SKM-1 treated with dmso at 0.1 percent for 144 hours (cell line): ENCODE measurements at regions not wholly inside any gene's neighbourhood (a gene's known extent, or its start where the extent isn't known, plus 50 kb on each side); places are given as distances from the start of the nearest gene placed in this dataset.

ENCODE experiments used
- DNase-seq: peaks from one replicate; lab custom pipeline; 2025; ENCODE audit not compliant: unreplicated experiment; lab: John Stamatoyannopoulos, UW

DNA sequence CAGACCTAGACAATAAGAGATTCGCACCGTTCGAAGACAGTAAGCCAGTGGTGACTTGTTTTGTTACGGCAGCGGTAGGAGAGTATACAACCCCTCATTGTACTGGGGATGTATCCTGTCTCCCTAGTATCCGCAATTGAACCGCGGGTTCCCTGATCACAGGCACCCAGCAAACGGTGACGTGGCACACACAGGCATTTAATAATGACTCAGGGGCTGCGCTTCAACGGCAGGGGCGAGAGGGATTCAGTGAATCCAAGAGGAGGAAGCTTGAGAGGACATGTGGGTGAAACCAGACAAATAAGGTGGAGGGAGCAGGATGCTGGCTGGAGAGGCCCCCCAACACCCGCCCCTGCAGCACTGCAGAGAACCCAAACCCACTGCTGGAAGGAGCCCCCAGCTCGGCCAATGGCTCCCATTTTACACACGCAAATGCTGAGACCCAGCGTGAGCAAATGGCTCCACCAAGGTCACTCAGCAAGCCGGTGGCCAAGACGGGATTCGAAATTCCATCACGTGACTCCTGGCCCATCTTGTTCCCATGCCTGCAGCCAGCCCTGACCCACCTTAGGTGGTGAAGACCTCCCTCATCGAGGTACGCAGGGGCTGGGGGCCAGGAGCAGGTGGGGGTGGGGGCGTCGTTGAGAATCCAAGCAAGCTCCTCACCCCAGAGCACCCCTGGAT, 149.9 kb downstream of the SYF2 start:
- DNase-seq, result no peak

DNA sequence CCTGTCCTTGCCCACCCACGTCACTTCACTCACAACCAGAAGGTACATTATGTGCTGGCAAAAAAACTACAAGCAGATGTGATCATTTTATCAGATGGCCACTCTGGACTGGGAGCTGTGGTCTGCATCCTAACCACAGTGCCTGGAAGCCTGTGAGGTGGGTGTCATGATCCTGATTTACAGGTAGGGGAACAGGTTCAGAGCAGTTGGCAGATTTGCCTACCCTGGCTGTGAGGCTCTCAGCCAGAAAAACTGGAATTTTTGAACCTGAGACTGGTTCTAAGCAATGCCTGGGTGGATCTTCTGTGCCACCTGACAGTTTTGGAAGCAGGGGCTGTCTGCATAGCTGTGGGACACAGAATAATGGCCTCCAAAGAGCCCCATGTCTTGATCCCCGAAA, 150.8 kb downstream of the SYF2 start:
- DNase-seq, result no peak

DNA sequence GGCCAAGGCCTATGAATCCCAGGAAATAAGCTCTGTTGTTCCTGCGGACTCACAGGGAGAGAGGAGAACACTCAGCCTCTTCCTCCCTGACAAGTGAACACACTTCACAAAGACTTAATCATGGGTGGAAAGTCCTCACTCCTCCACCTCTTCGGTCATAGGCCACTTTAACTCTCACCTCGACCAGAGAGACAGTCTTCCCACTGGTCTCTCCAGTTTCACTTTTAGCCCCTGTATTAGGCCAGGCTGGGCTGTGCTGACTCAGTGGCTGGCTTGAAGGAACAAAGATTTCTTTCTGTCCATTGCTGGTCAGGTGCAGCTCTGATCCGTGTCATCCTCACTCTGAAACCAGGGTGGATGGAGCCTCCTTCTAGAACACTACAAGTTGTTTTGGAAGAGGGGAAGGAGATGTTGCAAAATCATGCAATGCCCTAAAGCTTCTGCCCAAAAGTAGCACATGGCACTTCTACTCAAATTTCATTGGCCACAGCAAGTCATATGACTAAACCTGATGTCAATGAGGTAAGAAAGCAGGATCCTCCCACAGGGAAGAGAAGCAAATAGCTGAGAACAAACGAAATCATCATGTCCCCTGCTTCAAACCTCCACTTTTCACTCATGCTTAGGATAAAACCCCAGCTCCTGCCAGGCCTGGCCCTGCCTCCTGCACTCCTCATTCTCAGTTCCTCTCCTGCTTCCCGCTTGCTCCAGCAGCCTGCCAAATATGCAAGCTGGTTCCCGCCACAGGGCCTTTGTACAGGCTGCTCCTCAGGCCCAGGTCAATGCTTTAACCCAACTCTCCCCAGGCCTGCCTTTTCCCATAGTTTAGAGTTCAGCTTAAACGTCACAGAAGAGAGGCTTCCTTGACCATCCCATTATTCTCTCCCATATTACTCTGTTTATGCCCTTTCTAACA, 150.5 kb upstream of the RUNX3 start:
- peak; percentile 68 for DNase-seq

DNA sequence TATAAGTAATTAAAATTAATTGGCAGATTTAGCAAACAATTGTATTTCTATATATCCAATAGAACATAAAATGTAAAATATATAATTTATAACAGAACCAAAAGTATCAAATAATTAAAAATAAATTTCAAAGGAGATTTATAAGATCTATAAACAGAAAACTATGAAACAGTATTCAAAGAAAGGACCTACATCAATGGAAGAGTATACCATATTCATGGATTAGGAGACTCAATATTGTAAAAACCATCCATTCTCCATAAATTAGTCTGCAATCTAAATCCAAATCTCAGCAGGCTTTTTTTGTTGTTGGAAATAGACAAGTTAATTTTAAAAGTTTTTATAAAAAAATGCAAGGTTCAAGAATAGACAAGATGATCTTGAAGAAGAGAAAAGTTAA, 149.0 kb upstream of the RUNX3 start:
- no peak for DNase-seq

DNA sequence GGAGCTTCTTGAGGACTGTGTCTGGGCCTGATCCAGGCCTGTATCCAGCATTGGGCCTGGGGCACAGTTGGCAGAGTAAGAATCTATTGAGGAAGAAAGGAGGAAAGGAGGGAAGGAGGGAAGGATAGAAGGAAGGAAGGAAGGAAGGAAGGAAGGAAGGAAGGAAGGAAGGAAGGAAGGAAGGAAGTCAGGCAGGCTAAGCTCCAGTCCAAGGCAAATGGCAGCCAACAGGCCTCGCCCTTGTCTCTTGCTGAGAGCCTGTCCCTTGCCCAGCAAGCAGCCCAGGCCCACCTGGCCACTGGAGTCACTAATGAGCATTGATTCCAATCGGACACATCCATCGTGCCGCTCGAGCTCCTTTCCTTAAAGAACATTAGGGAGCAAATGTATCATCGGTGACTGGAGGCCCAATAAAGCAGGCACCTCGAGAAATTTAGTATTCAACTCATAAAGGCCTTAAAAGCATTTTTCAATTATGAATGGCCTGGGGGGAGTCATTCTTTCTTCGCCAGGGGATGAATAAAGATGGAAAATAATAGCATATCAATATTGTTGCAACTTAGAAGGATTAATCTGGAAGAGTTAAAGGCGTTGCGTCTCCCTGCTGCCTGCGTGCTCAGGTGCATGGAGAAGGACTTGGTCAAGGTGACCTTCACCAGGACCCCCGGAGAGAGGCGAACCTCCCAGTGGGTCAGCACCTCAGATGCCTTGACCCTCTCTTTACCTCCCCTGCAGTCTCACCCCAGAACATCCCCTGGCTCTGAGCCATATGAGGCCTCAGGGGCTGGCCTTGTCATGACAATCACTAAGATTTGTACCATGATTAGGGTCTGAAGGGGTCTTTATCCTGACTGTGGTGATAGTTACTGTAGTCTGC, 144.5 kb upstream of the RUNX3 start:
- DNase-seq, result no peak

DNA sequence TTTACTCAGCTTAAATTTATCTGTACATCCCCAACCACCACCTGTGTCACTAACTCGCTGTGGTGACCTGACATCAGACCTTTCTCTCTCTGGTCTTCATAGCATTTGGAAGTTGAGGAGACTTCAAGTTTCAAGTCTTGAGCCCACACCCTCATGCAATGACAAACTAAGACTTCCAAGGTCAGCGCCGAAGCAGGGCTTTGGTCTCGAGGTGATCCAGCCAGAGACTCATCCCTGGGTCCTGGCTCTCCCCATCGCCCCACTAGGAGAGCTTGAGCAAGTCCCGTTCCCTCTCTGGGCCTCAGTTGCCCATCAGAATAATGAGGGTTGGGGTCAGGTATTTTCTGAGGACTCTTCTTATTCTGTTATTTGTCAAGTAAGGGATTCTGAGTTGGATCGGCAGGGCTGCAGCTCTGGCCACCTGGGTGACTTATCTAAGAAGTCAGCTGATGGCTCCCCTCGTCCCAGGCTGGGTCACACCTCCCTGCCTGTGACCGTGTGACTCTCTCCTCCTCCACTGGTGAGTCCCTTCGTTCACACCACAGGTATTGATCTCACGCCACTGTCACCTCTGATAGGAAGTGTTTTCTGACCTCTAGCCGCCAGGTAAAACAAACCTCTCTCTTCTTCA, 143.7 kb upstream of the RUNX3 start:
- DNase-seq, result no peak

DNA sequence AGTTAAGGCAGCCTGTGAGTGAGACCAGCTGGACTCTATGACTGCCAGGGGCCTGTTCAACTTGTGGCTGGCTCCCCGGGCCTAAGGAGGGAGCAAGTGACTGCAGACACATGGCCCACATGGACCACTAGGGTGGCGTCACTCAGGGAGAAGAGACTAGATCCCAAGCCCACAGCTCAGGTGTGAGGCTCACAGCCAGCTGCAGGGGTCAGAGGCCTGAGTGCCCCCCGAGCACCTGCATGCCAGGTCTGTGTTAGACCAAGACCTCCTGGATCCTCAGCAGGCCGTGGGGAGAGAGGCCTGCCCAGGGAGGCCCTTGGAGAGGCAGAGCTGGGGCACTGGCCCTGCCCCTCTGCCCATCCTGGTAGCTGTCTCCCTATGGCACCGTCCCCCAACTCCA, 142.4 kb upstream of the RUNX3 start:
- DNase-seq, result no peak

DNA sequence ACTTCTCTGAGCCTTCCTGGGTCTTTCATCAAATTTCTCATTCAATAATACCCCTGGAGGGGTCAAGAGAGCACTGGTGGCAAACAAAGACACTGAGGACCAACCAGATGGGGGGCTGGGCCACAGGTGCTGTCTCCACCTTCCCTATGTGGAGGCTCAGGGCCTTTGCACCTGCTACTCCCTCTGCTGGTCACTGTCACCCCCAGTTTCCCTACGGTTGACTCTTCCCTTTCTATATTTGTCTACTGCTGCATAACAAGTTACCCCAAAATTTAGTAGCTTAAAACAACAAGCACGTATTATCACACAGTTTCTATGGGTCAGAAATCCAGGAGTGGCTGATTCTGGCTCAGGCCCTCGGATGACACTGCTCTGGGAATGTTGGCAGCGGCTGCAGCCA, 138.8 kb upstream of the RUNX3 start:
- DNase-seq, result no peak

DNA sequence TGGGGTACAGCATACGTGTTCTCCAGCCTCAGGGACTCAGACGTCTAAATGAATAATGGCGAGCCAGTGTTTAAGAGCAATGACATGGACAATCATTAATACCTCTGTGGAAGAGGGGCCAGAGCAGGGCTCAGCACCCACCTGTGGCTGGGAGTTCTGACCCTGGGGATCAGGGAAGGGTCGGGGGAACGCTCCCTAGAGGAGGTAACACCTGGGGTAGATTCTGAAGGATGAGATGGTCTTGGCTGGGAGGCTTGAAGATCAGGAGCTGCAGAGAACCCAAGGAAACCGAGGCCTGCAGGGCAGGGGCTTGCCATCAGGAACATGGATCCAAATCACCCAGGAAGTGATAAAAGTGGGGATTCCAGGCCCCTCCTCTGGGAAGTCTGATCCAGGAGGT, 138.2 kb upstream of the RUNX3 start:
- DNase-seq, result no peak

DNA sequence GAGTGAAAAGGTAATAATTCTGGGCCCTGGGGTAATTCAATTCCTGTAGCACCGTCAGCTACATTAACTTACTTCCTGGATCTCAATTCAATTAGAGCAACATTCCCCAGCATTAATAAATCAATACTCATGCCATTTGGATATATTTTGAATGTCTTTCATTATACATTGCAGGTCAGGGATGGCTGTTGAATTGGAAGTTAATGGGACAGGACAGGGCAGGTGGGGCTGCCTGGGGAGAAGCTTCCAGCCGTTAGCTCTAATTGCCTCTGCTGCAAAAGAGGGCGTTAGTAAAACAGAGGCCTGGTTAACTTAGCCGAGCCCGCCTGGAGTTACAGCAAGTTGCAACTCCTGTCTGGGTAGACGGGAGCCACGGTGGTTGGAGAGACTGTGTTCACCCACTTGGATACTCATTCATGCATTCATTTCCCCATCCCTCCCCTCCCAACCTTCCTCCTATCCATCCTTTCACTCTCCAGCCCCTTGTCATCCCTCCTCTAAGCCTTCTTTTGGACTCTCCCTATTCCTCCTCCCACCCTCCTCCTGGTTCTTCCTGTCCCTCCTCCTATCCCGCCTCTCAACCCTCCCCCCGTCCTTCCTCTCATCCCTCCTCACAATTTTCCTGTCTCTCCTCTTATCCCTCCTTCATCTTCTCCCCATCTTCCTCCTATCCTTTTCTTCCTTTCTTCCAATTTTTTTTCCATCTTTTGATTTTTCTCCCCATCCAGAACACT, 137.6 kb upstream of the RUNX3 start:
- no peak for DNase-seq

DNA sequence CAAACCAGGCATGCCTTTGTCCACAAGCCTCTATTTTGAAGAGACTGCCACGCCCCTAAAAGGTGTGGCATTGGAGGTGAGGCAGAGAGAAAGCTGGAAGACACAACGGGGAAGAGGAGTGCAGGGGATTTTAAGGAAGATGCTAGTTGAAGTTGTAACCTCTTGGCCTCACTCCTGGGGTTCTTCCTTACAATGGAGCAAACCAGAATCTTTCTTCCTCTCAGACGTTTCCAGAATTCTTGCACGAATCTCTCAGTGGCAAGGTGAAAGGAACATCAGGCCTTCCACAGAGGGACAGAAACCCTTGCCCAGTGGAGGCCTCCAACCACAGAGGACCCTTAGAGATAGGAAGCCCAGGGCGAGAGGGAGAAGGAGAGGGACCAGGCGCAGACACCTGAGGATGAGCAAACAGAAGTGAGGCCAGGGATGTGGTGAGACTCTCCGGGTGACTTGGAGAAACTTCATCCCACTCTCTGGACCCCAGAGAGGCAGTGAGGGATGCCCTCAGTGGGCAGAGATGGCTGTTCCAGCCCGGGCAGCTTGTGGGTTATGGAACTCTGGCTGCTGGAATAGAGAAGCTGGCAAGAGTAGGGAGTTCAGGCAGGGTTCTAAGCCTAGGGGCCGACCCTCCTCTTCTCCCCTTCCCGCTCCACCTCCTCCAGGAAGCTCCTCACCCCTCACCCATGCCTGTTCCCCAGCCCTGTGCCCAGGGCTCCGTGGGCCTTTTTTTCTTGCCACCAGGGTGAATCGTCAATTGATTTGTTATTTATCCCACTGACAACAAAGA, 136.8 kb upstream of the RUNX3 start:
- DNase-seq, result no peak

DNA sequence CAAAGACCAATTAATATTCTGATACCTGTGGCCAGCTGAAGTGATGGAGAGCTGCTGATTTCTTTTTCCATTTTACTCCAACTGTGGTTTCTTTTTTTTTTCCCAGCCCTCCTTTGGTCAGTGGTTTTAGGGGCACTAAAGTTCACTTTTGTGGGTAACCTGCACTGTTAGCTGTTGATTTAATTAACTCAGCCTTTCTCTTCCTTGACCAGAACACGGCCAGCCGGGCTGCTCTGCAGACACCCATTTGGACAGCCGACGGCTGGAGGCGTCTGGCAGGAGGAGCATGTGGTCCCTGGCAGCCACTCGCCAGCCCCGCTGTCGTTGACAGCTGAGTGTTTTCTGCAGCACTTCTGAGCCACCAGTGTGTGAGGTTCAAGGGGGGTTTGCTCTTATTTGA, 136.2 kb upstream of the RUNX3 start:
- DNase-seq, result no peak

DNA sequence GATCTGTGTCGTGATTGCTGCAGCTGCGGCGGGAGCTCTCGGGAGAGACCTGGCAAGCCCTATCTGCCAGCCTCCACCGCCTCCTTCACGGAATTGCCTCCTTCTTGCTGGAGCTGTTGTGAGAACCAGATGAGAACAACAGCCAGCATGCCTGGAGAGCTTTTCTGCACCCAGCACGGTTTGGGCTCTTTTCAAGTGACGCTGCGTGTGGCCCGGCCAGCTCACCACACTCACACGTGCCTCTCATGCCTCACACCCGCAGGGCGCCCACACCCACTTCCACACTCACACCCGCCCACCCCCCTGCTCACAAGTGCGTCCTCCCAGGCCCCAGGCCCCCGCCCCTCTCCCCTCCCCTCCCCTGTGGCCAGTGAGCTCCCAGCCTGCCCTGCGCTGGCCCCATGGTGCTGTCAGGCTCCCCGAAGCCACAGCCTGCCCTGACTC, 135.7 kb upstream of the RUNX3 start:
- no peak for DNase-seq

DNA sequence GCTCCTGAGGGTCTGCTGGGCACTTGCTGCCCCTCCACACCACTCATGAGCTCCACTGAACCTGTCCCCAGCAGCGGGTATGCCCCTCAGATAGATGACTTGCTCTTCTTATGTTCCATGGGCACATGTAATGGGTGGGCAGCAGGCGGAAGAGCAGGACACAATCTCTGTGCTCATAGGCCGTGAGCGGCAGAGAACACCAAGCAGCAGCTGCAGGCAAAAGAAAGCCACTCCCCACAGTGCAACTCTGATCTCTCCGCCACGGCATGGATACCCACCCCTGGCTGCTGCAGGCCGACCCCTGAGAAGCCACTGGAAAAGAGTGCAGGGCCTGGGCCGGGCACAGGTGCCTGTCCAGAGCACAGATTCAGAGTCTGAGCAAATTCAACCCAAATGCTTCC, 135.2 kb upstream of the RUNX3 start:
- no peak for DNase-seq

DNA sequence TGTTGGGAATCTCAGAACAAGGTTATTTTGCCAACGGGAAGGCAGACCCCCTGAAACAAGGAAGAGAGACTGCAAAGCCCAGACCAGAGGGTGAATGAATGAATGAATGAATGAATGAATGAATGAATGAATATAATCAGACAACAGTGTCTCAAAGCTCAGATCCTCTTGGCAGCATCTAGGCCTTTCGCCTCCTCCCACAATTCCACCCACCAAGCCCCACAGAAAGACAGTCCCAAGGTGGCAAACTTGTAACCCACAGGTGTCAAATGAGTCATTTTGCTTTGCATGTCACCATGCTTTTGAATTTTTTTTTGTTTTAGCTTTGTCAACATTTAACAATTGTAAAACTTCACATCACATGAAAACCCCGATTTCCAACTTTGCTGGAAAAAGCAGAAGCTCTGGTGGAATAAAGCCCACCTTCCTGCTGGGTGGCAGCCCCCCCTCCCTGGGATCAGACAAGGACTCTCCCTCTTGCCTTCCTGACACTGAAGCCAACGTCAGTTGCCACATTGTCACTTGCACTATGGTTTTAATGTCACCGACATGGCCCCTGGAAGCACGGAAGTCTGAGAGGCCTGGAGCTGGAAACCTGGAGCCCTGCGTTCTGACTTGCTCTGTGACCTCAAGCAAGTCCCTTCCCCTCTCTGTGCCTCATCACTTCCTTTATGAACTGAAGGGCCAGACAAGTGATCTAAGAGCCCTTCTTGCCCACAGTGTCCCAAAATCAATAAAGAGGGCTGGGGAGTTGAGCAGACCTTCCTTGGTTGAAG, 134.6 kb upstream of the RUNX3 start:
- no peak for DNase-seq

DNA sequence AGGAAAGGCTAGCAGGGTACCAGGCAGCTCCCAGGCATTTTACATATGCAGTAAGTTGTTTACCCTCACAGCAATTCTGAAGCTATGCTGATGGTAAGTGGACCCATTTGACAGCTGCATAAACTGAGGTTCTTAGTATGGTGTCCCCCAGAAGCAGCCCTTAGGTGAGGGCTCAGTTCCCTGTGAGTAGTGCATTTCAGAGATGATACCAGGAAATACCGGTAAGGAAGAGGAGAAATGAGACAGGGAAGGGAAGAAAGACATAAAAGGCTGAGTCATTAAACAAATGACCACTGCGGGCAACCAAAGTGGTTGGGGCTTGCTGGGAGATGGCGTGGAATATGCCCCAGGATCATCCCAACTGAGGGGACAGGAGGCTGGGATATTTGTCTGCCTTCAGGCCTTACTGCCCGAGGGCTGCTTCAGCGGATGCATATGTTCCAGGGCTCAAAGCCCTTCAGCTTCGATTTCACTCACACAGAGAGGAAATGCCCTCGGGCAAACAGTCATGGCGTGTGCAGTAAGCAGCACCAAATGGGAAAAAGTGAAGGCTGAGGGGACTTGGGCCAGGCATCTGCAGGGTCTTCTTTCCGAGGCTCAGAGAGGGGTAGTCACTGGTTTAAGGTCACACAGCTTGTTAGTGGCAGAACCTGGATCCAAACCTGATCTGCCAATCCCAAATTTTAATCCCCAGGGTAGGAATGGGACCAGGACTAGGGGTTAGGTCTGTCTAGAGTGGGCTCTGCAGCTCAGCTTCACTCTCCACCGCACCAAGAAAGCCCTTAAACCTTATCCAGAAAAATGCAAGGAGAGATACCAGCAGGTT, 133.7 kb upstream of the RUNX3 start:
- DNase-seq, result no peak

DNA sequence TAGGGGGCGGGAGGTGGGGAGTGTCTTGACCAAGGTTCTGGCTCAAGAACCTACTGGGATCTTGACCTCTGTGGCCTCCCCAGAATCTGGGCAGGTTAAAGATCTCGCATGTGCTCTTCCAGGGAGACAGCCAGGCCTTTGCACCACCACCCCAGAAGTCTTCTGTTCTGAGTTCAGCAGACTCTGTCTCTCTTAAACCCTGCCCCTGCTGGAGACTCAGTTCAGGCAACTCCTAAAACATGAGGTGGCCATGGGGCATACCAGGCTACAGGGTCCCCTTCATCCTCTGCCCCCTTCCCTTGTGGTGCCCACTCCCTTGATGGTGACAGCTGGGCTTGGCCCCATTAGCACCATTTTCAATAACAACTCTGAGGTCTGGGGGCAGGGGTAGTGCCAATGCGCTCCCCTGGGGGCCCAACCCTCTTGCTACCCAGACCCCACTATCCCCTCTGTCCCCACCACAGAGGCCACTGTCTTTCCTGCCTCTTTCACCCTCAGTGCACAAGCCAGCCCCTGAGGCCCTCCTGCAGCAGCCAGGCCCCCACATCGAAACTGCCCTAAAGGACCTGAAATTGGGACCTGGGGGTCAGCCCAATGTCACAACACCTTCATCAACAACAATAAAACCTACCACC, 132.7 kb upstream of the RUNX3 start:
- DNase-seq, result no peak
